ENCODE measurements at regions not wholly inside any gene's neighbourhood (a gene's known extent, or its start where the extent isn't known, plus 50 kb on each side); places are given as distances from the start of the nearest gene placed in this dataset.
"Not testable (repeated sequence)": the region's sequence is repeated elsewhere in the genome, so short reads cannot be mapped to it uniquely, and the experiment has no call there.

GRCh38 chr1:61028136-61028535 is 54.2 kb upstream of the NFIA start:
- no peaks in the 10 kb centered on the region for H3K9me3 ChIP-seq (ENCODE audit: control insufficient read depth, low read length)
- DNase-seq (no peak), ATAC-seq (no peak)
- intact Hi-C loops (cut with DNase I): no loop called here
- 87% methylated on average over 4 of the region's 4 CpGs for WGBS
- no peak overlapping the region for H3K4me3 ChIP-seq (ENCODE audit: low read length)
- no peaks in the 10 kb centered on the region for H3K27me3 ChIP-seq (ENCODE audit: control insufficient read depth, insufficient read depth)
- H3K4me1 ChIP-seq (ENCODE audit: control insufficient read depth, insufficient read depth, low read length): no peaks in the 10 kb centered on the region
- no peak overlapping the region for H3K27ac ChIP-seq (ENCODE audit: low read length)

- H3K4me1 ChIP-seq (ENCODE audit: control insufficient read depth, insufficient read depth, low read length); ATAC-seq; H3K9me3 ChIP-seq (ENCODE audit: control insufficient read depth, low read length); DNase-seq; H3K27ac ChIP-seq (ENCODE audit: low read length); intact Hi-C loops (cut with DNase I); H3K27me3 ChIP-seq (ENCODE audit: control insufficient read depth, insufficient read depth); H3K4me3 ChIP-seq (ENCODE audit: low read length): not testable (repeated sequence)
- 88% methylated on average over 7 of the region's 7 CpGs for WGBS
These were observed 64.3 kb upstream of the NFIA start for GRCh38 chr1:61018068-61018467.

GRCh38 chr1:61017651-61018050 is 64.7 kb upstream of the NFIA start:
- no peaks in the 10 kb centered on the region for H3K27me3 ChIP-seq (ENCODE audit: control insufficient read depth, insufficient read depth)
- H3K4me1 ChIP-seq (ENCODE audit: control insufficient read depth, insufficient read depth, low read length): peaks cover 2% of the 10 kb centered on the region
- H3K27ac ChIP-seq (ENCODE audit: low read length): no peak overlapping the region
- intact Hi-C loops (cut with DNase I): no loop called here
- no peak for DNase-seq
- H3K9me3 ChIP-seq (ENCODE audit: control insufficient read depth, low read length): no peaks in the 10 kb centered on the region
- no peak for ATAC-seq
- H3K4me3 ChIP-seq (ENCODE audit: low read length): no peak overlapping the region
- WGBS: 82% methylated on average over 1 of the region's 1 CpG

GRCh38 chr1:61013946-61014667 is 68.3 kb upstream of the NFIA start:
- H3K4me3 ChIP-seq (ENCODE audit: low read length): no peak overlapping the region
- WGBS: 60% methylated on average over 4 of the region's 4 CpGs
- H3K9me3 ChIP-seq (ENCODE audit: control insufficient read depth, low read length): no peaks in the 10 kb centered on the region
- H3K27me3 ChIP-seq (ENCODE audit: control insufficient read depth, insufficient read depth): no peaks in the 10 kb centered on the region
- ATAC-seq (no peak), DNase-seq (no peak)
- intact Hi-C loops (cut with DNase I): no loop called here
- H3K4me1 ChIP-seq (ENCODE audit: control insufficient read depth, insufficient read depth, low read length): peaks cover 5% of the 10 kb centered on the region
- H3K27ac ChIP-seq (ENCODE audit: low read length): no peak overlapping the region

- Histone ChIP-seq H3K27me3 (ENCODE audit: control insufficient read depth, insufficient read depth) (no peaks in the 10 kb centered on the region), H3K9me3 (ENCODE audit: control insufficient read depth, low read length) (no peaks in the 10 kb centered on the region), H3K4me3 (ENCODE audit: low read length) (no peak overlapping the region), H3K4me1 (ENCODE audit: control insufficient read depth, insufficient read depth, low read length) (peaks cover 5% of the 10 kb centered on the region), H3K27ac (ENCODE audit: low read length) (no peak overlapping the region)
- peak in 1 of 2 donors; percentile 54 for ATAC-seq
- DNase-seq: no peak
- intact Hi-C loops (cut with DNase I): no loop called here
- 77% methylated on average over 4 of the region's 4 CpGs for WGBS
These were observed 69.0 kb upstream of the NFIA start for GRCh38 chr1:61013189-61013945.

GRCh38 chr1:61012341-61012761 is 70.0 kb upstream of the NFIA start:
- H3K4me3 ChIP-seq (ENCODE audit: low read length): no peak overlapping the region
- no peak for DNase-seq
- WGBS: 87% methylated on average over 2 of the region's 2 CpGs
- no peak for ATAC-seq
- H3K27ac ChIP-seq (ENCODE audit: low read length): no peak overlapping the region
- peaks cover 5% of the 10 kb centered on the region for H3K4me1 ChIP-seq (ENCODE audit: control insufficient read depth, insufficient read depth, low read length)
- H3K27me3 ChIP-seq (ENCODE audit: control insufficient read depth, insufficient read depth): no peaks in the 10 kb centered on the region
- intact Hi-C loops (cut with DNase I): no loop called here
- no peaks in the 10 kb centered on the region for H3K9me3 ChIP-seq (ENCODE audit: control insufficient read depth, low read length)

GRCh38 chr1:61011561-61012263 is 70.6 kb upstream of the NFIA start:
- Histone ChIP-seq H3K27ac (ENCODE audit: low read length) (no peak overlapping the region), H3K27me3 (ENCODE audit: control insufficient read depth, insufficient read depth) (no peaks in the 10 kb centered on the region), H3K9me3 (ENCODE audit: control insufficient read depth, low read length) (no peaks in the 10 kb centered on the region), H3K4me3 (ENCODE audit: low read length) (no peak overlapping the region), H3K4me1 (ENCODE audit: control insufficient read depth, insufficient read depth, low read length) (peaks cover 5% of the 10 kb centered on the region)
- ATAC-seq (peak; percentile 30 to 47), DNase-seq (no peak)
- intact Hi-C loops (cut with DNase I): no loop called here
- WGBS: 54% methylated on average over 11 of the region's 11 CpGs

GRCh38 chr1:61007534-61008364 is 74.6 kb upstream of the NFIA start:
- WGBS: 81% methylated on average over 5 of the region's 5 CpGs
- no peaks in the 10 kb centered on the region for H3K27me3 ChIP-seq (ENCODE audit: control insufficient read depth, insufficient read depth)
- H3K27ac ChIP-seq (ENCODE audit: low read length): no peak overlapping the region
- H3K9me3 ChIP-seq (ENCODE audit: control insufficient read depth, low read length): no peaks in the 10 kb centered on the region
- ATAC-seq: no peak
- no peak overlapping the region for H3K4me3 ChIP-seq (ENCODE audit: low read length)
- intact Hi-C loops (cut with DNase I): no loop called here
- peaks cover 3% of the 10 kb centered on the region for H3K4me1 ChIP-seq (ENCODE audit: control insufficient read depth, insufficient read depth, low read length)
- DNase-seq: no peak

- H3K4me1 ChIP-seq (ENCODE audit: control insufficient read depth, insufficient read depth, low read length): no peaks in the 10 kb centered on the region
- intact Hi-C loops (cut with DNase I): no loop called here
- 62% methylated on average over 9 of the region's 9 CpGs for WGBS
- no peak overlapping the region for H3K4me3 ChIP-seq (ENCODE audit: low read length)
- DNase-seq: no peak
- H3K27me3 ChIP-seq (ENCODE audit: control insufficient read depth, insufficient read depth): no peaks in the 10 kb centered on the region
- H3K27ac ChIP-seq (ENCODE audit: low read length): no peak overlapping the region
- H3K9me3 ChIP-seq (ENCODE audit: control insufficient read depth, low read length): no peaks in the 10 kb centered on the region
- no peak for ATAC-seq
These were observed 76.5 kb upstream of the NFIA start for GRCh38 chr1:61005614-61006580.
